SU-DHL-6 (cell line): ENCODE measurements at regions not wholly inside any gene's neighbourhood (a gene's known extent, or its start where the extent isn't known, plus 50 kb on each side); places are given as distances from the start of the nearest gene placed in this dataset.

Experiments used
- CTCF ChIP-seq: fragments of 200-600 bp; sonication (generic); IDR thresholded peaks from one replicate; pipeline ENCODE4 v1.5.1; 2017; ENCODE audit warnings: antibody characterized with exemption, mild to moderate bottlenecking, low read length, moderate library complexity; ENCODE audit not compliant: insufficient read depth, poor library complexity, severe bottlenecking
- EZH2phosphoT487 ChIP-seq: fragments of 200-600 bp; sonication (generic), shearing (Covaris generic); conservative IDR thresholded peaks from 2 replicates; pipeline ENCODE4 v1.6.1; 2018; ENCODE audit warnings: mild to moderate bottlenecking, antibody characterized with exemption, low read length, moderate library complexity, mixed read lengths

GRCh38 chr9:107761307-107761706 lies 271.7 kb upstream of the KLF4 start:
- no peak for TF ChIP-seq CTCF
- TF ChIP-seq EZH2phosphoT487 = no peak
